Suppressor macrophage (primary cell): ENCODE measurements at regions not wholly inside any gene's neighbourhood (a gene's known extent, or its start where the extent isn't known, plus 50 kb on each side); places are given as distances from the start of the nearest gene placed in this dataset.
"Not testable (repeated sequence)": the region's sequence is repeated elsewhere in the genome, so short reads cannot be mapped to it uniquely, and the experiment has no call there.

ENCODE experiments used
- DNase-seq, 4 experiments: peaks; one replicate each; pipeline ENCODE4 v3.0.0-alpha.2; 2020 to 2022

DNA sequence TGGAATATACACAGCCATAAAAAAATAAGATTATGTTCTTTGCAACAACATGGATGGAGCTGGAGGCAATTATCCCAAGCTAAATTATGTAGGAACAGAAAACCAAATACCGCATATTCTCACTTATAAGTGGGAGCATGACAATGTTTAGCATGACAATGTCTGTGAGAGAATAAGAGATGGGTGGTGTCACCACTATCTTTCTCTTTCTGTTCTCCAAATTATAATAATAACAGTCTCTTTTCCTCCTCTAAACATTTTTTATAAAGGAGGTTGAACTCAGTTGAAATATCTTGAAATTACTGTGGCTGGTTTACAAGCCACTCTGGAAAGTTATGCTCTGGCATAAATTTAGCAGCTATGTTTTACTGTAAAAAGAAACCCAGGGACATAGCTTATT is 108.4 kb upstream of the NBPF19 start:
- not testable (repeated sequence) for DNase-seq

DNA sequence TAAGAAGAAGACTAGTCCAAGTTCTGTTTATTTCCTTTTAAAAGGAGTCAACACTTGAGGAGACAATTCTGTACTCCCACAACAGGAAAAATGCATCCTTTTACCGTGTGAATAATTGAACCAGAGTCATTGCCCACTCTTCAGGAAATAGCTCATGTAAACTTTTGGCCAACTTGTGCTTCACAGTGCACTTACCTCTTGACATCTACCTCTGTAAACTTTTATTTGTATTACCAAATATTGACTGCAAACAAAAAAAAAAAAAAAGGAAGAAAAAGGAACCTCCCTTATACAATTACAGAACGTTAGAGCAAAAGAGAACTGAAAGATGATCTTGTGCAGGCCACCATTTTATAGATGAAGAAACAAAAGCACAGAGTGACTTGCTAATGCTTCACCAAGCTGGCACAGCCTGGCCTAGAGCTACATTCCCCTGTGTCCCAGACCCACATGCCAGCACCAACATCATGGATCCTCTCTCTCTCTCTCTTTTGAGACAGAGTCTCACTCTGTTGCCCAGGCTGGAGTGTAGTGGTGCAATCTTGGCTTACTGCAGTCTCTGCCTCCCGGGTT is 107.3 kb upstream of the NBPF19 start:
- peak in 3 of 4 experiments; percentile 5 to 23 (median 14) for DNase-seq

DNA sequence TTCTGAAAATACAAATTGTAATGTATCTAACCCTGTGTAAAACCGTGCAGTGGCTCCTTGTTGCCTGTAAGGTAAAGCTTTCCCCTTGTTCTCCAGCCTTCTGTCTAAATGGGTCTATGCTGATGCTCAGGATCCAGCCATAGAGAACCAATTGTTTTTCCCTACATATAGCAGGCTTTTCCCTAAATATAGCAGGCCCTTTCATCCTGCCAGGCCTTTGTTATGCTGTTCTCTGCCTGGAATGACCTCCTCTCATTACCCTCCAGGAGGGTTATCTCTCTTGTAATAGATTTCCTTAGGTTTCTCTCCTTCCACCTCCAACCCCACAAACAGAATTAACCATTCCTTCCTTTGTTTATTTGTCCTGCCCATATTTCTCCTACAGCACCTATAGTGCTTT is 106.5 kb upstream of the NBPF19 start:
- DNase-seq: not testable (repeated sequence)

DNA sequence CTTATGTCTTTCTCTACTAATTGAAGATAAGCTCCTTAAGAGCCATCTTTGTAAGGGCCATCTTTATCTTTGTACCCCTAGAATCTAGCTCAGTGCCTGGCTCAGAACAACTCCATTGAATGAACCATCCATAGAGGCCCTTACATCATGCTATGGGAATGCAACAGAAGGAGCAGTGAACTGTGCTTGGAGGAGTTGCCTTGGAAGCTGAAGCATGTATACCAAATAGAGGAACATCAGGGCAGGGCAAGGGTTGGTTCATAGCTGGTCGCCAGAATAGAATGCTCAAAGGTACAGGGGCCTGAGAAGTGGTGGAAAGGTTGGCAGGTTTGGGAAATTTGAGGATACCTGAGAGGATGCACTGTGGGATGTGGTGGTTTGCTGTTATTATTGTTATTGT is 105.8 kb upstream of the NBPF19 start:
- not testable (repeated sequence) for DNase-seq

DNA sequence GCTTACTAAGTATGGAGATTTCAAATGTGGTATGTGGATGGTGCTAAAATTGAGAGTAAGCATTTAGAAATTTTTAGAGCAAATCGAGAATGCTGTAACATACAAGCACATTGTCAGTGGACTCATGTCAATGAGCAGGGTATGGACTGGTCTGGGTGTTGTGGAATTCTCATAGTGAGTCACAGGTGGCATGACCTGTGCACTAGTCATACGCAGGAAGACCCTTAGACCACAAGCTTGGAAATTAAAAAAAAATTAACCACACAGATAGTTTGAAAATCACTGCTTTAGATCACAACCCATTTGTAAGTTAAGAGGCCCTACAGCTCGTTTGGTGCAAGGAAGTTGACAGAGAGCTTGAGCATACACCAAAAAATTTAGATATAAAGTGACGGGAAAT is 102.9 kb upstream of the NBPF19 start:
- not testable (repeated sequence) for DNase-seq

DNA sequence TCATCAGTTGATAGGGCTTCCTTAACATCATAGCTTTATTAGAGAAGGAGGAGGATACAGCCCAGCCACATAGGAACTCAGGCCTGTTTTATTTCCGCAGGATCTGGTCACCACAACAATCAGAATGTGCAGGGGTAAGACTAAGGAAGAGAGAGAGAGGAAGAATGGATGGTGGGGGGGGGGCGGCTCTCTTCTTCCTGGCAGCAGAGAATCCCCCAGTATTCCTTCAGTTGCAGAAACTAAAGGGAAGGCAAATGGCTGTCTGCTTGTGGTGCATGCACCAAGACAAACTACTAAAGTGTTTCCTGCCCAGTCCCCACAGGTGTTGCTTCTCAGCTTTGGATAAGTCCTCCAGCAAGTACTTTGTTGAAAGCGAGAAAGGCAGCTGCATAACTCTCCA is 96.4 kb upstream of the NBPF19 start:
- peak in 3 of 4 experiments; percentile 2 to 16 (median 3) for DNase-seq

DNA sequence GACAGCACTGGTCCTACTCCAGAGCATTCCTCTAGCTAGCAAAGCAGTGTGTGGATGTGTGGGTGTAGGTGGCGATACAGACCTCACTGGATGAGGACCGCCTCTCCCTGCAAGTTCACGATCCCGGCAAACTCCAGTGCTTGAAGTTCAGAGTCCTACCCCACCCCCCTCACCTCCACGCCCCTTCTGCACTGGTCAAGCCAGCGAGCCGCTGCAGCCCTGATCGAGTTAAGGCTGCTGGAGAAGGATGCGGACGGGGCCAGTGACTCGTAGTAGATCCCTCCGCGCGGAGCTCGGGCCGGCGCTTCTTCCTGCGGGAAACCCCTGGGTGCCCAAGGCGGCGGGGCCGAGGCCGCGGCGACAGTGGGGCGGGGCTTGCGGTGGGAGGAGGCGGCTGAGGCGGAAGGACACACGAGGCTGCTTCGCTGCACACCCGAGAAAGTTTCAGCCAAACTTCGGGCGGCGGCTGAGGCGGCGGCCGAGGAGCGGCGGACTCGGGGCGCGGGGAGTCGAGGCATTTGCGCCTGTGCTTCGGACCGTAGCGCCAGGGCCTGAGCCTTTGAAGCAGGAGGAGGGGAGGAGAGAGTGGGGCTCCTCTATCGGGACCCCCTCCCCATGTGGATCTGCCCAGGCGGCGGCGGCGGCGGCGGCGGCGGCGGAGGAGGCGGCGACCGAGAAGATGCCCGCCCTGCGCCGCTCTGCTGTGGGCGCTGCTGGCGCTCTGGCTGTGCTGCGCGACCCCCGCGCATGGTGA is 84.5 kb upstream of the NBPF19 start:
- peak; percentile 35 to 73 (median 59) for DNase-seq

DNA sequence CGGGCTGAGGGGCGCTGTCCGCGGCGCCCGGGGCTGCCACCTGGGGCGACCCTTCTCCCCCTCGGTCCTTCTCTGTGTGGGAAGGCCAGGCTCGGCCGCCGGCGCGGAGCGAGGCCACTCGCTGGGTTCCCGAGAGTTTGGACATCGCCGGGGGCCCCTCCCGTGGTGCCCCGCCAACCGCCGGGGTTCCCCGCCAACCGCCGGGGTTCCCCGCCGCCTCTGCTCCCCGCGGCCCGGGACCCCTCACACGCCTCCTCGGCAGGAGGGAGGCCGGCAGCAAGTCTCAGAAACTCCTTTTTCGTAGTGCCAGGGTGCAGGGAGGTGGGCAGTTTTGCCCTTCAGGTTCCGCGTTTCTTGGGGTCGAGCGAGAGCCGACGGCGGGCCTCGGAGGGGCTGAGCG is 83.9 kb upstream of the NBPF19 start:
- not testable (repeated sequence) for DNase-seq

DNA sequence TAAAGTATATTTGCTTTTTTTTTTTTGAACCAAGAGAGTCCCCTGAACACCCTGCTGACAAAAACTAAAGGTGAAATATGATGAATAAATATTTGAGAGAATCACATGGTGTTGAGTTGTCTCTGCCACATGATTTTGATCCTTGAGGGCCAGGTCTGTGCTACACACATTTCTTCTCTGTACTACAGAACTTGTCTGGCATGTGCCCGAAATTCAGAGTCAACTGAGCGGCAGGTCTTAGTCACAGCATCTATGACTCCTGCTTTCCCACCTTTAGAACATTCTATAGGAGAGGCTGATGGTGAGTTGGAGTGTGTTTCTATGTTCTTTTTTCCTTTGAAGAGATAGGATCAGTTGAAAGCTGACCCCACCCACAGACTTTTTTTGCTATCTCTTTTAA is 79.0 kb upstream of the NBPF19 start:
- peak in 1 of 4 experiments; percentile 2 for DNase-seq

DNA sequence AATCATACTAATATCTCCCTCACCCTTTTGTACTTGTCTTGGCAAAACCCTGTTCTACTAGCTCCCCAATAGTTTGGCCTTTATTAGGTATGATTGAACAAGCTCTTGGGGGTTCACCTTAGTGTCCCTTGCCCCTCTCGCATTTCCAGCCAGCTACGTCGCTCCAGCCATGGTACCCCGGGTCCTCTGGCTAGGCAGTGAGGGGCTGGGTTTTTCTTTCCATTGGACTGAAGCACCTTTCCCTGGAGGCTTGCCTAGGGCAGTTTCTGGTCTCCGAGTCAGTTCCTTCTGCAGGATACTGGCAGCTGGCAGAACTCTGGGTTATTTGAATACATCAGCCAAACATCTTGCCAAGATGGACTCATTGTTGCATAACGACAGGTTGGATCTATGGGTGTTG is 76.3 kb upstream of the NBPF19 start:
- not testable (repeated sequence) for DNase-seq

DNA sequence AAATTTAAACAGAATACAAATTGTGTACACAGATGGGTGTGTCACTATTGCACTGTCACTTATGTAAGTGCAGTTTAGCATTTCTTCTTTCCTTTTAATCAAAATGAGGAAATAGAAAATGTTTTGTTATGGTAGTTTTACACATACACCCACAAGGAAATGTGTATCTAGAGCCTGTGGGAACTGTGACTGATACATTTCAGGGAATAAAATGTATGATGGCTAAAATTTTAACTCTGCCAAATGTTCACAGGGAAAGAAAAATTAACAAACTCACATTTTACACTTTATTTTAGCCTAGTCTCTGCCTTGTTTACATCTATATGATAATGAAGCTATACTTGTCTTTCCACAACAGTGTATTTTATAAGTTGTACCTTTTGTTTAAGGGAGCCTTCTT is 66.4 kb upstream of the NBPF19 start:
- DNase-seq: peak in 3 of 4 experiments; percentile 2 to 44 (median 29)

DNA sequence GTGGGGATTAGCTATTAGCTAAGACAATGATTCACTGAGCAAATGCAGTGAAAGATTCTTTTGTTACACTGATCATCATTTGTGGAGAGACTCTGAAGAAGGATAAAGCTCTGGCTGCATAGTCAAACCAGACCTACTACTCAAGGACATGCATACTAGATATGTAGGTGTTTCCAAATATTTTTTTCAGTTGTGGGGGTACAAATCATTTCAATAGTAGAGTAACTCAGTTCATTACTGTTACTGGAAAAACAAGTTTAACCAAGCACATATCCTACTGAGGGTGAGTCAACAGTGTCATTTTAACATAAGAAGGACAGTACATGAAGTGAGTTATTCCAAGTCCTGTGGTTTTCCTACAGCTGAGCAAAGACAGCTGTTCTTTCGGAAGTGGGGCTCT is 59.5 kb upstream of the NBPF19 start:
- DNase-seq: not testable (repeated sequence)

DNA sequence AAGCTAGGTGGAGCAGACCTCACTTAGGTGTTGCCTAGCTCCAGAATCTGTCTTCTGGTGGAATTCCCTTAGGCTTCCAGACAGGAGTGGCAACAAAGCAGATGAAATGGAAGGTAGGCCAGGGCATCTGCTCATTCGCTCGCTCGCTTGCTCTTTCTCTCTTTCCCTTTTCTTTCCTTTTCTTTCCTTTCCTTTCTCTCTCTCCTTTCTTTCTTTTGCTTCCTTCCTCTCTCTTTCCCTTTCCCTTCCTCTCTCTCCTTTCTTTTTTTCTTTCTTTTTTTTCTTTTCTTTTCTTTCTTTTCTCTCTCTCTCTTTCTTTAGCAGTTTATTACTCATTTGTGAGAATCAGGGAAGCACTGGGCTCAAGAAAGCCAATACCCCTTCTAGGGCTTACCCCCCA is 56.1 kb upstream of the NBPF19 start:
- DNase-seq: not testable (repeated sequence)

DNA sequence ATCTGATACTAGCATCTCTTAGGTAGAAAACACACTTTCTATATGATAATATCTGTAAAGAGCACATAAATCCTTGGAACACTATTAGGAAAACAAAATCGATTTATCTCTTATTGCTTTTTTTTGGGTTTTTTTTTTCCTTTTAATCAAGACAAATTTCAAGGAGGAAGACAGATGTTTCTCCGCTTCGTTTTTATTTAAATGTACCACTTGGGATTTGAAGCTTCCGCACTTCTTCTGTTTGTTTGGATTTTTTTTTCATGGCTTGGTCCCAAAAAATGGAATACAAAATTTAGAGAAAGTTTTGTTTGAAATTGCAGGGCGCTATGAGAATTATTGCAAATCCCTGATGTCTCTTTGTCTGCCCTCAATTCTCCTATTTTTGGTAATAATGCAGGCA is 51.7 kb upstream of the NBPF19 start:
- not testable (repeated sequence) for DNase-seq
